RKO (cell line): ENCODE measurements at regions not wholly inside any gene's neighbourhood (a gene's known extent, or its start where the extent isn't known, plus 50 kb on each side); places are given as distances from the start of the nearest gene placed in this dataset.

Source experiments
- DNase-seq: peaks from one replicate; pipeline ENCODE4 v3.0.0-alpha.2; 2016; ENCODE audit warnings: low spot score

DNA sequence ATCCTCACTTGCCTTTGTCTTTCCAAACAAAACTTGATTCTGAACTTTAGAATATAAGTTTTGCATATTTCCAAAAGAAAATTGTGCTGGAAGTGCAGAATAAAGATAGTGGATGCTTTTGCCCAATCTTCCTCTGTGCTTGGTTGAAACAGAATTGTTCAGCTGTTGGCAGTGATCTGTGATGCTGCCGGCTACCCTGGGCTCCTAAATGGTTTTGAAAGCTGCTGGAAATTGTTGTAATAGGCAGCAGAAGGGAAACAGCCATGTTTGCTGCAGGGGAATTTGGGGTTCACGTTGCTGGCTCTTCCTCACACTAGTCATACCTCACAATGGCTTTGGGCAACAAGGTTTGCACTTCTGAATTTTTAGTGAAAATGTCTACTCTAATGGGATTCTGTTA, 398.0 kb downstream of the RAPGEF2 start:
- no peak for DNase-seq

DNA sequence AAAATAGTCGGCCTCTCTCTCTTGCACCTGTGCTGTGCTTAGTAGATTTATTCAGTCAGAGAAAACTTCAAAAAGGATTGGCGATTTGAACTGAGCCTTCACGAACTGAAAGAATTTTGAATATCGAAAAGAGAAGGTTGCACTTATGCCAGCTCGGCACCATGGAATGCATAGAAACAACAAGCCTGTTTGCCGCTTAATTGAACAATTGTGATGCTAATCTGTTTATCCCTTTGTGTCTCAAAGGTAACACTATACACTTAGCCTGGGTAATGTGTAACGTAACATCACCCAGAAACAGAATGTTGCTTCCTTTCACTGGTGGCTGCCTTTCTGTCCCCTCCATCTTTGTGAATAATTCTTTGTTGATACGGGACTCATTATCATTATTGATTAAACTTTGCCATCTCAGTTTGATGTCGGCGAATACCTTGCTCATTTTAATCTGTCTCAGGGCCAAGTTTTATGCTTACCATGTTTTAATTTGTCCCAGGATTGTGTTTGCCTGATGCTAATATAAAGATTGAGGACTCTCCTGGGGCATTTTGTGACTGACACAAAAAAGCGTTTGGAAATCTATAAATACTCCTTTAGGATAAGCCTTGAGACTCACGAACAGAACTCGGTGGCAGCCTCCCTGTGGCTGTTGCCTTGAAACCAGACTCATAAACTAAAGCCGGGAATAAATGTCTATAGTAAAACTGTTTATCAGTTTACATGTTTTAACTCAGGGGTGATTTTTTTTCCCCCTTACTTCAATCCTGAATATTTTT, 400.5 kb downstream of the RAPGEF2 start:
- no peak for DNase-seq

DNA sequence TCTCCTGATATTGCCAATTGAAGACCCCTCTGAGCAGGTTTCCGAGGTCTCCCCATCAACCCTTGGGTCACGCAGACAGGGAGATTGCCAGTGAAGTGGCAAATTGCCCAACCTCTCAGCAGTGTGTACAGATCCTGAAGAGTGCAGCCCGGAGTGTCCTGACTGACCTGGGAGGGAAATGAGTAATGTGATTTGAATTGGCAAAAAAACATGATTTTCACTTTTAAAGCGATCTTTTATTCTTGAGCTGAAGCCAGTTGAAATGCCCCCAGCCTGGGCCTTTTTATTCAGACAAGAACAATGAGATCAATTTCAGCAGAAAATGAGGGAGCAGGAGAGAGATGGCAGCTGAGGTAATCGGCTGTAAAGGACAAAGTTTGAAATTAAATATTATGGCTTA, 401.8 kb downstream of the RAPGEF2 start:
- no peak for DNase-seq

DNA sequence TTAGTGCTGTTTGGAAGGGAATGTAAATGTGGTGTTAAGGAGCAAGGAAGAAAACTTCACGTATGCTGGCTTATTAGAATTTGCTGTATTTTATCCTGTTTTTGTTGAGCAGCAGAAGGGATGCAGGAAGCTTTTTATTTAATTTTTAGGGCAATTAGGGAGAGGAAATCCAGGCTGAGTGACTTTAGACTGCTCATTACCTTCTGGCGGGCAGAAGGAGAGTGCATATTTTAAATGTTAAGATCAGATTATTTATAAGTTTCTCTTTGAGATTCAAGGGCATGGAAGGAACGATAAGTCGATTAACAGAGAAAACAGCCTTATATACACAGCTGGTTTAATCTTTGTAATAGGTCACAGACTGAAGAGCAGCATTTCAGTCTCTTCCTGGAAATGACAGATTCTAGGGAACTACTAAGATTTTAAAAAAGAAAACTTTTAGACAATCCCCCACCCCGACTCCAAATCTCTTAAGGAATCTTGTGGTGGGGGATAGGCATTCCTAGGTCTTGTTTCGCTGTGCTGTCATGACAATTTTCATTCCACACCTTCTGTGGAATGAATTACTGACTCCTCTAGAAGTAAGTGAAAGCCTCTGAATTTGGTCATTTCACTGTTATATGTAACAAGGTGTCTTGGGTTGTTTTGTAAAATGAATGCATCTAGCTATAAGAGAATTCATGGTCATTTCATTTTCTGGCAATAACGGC, 402.5 kb downstream of the RAPGEF2 start:
- DNase-seq, result no peak

DNA sequence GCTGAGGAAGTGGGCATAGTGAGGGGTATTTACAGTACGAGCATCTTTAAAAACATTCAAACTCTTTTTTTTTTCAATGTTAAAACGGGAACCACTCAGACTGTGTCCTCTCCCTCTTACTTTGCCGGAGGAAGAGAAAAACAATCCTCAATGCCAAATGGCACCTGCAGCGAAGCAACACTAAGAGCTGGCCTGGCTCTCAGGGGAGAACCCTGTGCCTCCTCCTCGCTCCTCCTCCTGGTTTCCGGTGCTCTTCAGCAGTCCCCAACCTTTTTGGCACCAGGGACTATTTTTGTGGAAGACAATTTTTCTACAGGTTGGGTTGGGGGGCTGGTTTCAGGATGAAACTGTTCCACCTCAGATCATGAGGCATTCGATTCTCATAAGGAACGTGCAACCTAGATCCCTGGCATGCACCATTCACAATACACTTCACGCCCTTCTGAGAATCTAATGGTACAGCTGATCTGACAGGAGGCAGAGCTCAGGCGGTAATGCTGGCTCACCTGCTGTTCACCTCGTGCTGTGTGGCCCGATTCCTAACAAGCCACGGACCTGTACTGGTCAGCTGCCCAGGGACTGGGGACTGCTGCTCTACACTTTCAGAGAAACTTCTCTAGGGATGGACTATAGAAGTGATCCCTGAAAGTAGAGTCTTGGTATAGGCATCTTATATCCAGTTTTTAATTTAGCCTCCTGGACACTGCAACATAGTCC, 404.1 kb downstream of the RAPGEF2 start:
- DNase-seq, result no peak

DNA sequence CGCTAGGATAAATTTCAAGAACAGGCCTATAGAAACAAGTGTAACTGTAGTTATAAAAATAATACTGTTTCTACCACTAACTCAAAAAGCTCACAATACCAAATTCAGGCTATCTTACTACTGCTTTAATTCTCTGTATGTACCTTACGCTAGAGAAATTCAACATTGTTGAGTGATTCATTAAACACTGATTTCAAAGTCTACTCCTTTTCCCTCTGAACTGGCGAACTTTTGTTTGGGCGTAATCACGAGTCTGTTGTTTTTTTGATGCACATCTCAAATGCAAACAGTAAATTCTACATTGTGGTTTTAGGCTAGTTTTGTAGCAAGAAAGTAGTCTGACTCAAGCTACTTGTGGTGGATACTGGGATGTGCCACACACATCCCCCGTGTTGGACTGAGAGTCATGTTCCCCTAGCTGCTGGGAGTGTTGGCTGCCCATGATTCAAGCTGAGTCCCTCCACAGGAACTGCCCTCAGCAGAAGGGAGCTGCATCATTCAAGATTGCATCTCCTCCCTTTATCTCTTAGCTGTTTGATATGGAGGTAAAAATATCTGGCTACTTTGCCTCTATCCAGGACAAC, 406.1 kb downstream of the RAPGEF2 start:
- DNase-seq, result no peak

DNA sequence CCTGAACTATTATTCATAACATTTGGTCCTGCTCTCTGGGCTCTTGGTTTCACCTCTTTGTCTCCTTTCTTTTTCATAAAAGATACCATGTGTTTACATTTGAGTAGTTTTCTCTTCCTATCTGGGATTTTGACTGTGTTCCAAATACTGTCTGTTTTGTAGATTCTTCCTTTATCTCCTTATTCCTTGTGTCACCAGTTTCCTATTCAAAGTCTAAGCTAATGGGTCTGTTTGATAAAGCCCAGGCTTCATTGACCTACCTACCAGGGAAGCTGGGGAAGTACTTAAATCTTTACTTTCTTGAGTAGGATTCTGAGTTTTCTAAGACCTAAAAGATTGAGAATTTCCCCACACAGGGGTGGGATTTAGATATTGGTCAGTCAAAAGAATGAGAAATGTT, 409.5 kb downstream of the RAPGEF2 start:
- no peak for DNase-seq

DNA sequence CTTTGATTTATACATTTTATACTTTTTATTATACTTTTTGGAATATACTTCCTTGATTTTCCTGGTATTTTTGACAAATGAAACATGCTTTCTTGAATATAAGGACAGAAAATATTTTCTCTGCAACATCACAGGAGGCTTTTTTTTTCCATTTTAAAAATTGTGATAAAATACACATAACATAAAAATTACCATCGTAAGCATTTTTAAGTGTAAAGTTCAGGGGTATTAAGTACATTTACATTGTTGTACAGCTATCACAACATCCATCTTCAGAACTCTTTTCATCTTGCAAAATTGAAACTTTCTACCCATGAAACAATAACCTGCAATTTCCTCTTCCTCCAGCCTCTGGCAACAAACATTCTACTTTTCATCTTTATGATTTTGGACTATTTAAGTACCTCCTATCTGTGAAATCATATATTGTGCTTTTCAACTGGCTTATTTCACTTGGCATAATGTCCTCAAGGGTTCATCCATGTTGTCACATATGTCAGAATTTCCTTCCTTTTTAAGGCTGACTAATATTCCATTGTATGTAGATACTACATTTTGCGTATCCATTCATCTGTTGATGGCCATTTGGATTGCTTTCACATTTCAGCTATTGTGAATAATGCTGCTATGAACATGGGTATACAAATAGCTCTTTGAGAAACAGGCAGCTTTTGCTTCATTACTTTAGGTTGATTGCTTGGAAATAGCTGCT, 412.6 kb downstream of the RAPGEF2 start:
- DNase-seq, result no peak

DNA sequence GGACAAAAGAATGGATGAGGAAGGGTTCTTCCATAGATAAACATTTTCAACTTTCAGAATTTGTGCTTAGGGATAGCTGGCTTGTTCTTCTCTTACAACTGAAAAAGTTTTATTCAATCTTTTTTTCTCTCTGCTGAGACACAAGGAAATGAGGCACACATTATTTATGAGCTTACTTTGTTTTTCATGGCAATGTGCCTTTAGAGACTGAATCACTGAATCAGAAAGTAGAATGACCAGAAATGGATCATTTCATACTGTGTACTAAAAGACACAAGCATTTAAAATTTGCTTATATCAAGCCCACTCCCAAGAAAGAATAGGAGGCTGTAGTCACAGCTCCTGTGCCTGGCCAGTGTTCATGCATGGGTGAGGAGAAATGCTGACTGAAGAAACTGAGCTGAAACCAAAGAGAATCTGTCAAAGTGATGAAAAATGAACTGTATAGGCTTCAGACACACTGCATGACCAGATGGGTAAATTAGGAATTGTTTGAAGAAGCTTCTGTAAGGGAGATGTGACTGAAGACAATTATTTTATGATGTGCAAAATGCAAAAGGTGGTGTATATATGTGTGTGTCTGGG, 413.8 kb downstream of the RAPGEF2 start:
- no peak for DNase-seq

DNA sequence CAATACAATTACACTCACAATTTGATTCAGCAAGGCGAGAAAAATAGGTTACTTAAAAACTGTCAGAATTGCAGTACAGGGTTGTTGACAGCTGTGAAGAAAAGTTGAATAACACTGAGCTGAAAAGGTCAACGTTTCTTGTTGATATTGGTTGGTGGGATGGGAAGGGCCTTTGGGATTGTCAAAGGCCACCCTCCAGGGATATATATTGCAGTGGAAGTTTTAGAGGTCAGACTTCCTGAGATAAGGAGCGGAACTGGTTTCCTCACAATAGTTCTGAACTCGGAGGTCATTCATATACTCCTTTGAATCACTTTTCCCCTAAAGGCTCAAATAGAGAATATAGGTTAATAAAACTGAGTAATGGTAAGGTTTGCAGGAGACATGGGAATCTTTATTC, 417.2 kb downstream of the RAPGEF2 start:
- DNase-seq, result no peak

DNA sequence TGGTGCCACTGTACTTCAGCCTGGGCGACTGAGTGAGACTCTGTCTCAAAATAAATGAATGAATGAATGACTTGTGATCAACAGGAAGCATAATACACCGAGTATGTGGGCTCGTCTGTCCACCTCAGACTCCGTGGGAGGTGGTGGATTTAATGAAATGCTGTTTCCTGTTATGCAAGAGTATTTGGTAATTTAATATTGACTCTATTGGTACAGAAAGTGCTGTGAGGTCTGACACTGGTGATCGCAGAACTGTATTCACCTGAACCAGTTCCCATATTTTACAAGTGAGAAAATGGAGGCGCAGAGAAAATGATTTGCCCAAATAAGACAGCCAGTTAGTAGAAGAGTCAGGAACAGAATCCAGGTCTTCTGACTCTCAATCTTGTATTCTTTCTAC, 423.3 kb downstream of the RAPGEF2 start:
- no peak for DNase-seq

DNA sequence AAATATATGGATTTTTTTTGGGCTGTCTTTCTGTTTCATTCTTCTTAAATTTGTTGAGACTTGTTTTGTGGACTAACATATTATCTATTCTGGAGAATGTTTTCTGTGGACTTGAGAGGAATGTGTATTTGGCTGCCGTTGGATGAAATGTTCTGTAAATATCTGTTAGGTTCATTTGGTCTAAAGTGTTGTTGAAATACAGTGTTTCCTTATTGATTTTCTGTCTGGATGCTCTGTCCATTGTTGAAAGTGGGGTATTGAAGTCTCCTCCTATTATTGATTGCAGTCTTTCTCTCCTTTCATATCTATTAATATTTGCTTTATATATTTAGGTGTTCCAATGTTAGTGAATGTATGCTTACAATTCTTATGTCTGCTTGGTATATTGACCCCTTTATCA, 431.8 kb downstream of the RAPGEF2 start:
- DNase-seq, result no peak

DNA sequence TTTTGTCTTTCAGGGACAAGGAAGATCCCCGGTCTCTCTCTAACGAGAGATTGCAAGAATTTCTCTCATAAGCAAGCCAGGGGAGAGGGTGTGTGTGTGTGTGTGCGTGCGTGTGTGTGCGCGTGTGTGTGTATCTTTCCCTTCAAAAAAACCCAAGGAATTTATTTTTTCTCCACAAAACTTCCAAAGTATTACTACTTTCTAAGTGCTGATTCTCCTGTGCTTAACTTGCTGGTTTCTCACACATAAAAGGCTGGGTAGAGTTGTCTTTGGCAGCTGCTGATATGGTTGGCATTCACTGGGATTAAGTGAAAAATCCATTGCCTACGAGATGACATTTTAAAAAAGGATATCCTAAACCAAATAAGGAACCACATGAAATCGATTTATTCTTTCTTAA, 435.7 kb downstream of the RAPGEF2 start:
- no peak for DNase-seq

DNA sequence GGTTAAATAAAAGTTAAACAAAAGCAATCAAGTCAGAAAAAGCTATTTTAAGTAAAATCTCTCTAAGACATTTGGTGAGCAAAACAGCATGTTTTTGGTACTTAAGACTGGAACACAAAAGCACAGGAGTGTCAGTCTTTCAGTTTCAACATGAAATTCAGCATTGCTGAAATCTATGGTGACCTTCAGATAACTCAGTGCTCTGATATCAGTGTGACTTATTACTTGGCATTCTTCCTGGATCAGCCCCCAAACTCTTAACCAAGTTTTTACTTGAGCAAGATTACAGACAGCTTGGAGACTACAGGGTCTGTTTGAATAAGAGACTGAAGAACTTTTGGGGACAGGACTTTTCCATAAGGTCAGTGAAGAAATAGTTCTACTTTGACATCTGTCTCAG, 437.2 kb downstream of the RAPGEF2 start:
- no peak for DNase-seq

DNA sequence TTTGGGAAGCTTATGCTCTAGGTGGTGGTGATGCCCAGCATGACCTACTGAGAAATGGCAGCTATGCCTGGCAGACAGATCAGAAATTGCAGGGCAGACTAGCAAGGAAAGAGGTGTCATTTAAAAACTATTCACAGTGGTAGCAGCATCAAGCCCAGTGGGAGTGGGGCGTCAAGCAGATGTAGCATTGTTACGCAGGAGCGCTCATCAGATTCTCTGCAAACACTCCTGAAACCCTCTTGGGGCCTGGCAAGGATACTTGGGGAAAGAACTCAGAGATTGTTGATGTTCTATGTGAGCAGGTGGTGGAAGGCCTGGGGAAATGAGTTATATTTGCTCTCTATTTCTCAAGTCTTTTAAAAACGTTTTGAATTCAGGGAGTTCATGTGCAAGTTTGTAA, 437.6 kb downstream of the RAPGEF2 start:
- DNase-seq, result no peak

DNA sequence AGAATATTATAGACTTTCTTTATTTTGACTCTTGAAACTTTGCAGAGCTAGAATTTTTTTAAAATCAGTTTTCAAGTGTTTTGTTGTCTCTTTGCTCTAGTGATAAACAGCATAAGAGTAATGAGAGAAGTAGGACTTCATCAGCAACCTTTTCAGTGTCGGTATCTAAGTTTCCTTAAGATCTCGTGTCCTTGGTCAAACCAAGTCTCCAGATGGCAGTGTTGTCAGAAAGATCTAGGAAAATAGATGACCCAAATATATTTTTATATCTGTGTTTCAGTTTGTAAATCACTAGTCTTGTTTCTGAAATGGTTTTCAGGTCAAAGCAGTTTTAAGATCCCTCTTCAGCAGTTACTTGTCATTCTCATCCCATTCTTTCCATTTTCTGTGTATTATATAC, 438.3 kb downstream of the RAPGEF2 start:
- no peak for DNase-seq

DNA sequence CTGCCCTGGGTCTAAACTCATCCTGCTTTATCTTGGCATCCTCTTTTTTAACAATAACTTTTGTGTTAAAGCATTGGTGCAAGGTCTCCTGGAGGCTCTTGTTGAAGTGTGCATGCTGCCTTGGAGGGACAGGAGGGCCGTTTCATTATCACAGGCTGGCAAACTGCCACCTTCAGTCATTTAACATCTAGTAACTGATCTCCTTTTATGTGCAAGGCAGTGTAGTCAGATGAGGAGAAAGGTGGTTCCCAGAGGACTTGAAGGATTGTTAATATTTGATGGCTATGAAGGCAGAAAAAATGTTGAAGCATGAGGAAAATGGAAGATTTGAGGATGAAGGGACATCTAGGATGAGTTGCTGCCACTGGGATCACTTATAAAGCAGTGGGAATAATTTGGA, 439.4 kb downstream of the RAPGEF2 start:
- DNase-seq, result no peak

DNA sequence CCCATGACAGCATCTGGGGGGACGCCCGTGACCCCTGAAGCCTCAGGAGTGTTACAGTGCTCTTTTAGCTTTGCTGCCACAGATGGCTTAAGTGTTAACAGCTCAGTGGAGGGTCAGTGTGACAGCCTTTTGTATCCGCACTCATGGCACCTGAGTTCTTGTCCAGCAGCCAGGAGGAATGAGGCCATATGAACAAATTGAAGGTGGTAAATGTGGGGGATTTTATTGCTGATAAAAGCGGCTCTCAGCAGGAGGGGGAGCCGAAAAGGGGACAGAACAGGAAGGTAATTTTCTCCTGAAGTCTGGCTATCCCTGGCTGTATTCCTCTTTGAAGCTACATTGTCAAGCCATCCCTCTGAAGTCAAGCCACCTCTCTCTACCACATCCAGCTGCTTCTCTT, 441.0 kb downstream of the RAPGEF2 start:
- no peak for DNase-seq

DNA sequence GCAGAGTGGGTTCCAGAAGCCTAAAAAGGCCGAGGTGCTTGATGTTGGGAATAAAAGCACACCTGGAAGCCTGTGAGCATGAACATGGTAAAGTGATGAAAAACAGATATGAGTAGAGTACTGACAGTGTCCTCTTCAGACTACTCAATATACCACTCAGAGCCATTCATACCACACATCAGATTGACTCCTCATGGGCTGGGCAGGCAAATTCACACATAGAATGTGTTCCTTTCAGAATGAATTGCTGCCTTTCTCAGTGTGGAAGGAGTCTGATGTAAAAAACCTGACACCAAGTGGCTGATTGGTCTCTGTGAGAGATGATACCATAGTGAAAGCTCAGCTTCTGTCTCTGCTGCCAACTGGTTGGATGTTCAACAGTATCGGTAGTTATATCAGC, 442.7 kb downstream of the RAPGEF2 start:
- DNase-seq, result no peak

DNA sequence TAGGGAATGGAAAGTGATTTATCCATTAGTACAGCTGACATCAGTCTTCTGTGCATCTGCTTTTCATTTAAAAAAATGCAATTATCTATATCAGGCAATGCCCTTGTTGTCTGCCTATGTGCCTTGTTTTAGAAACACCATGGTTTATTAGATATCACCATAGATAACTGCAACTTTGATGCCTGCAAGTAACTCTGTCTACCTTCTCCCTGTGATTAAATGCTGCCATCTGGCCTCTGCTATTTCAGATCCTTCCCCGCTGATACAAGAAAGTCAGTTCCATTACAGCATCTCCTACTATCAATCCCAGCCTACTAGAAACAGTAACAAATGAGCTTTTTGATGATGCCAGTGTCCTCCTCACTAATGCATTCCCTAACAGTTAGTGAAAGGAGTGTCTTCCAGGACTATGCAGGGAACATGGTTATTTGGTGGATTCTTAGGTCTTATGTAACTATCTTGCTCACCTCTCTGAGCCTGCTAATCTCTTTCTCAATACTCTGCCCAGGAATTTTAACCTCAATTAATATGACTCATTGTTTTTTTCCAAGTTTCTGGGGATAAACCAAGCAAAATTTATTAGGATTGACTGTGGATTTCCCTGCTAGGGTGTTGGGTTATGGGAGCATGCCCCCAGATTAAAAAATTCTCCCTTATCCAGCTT, 444.9 kb downstream of the RAPGEF2 start:
- no peak for DNase-seq

DNA sequence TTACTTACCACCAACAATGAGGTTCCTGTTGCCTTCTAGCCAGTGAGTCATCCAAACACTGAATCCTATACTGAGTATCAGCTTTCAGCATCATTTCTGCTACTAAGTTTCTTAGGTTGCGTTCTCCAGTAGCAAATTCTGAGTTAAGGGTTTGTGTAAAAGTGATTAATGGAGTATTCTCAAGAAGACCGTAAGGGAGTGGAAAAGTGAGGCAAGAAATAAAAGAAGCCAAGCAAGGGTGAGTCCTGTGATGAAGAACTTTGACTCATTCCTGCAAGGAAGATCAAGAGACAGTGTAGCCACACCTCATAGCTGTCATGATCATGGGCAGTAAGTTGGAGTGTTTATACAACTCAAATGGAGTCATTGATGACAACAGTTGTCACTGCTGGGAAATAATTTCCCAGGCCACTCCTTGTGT, 446.2 kb downstream of the RAPGEF2 start:
- DNase-seq, result no peak
